Activated CD8-positive, alpha-beta memory T cell treated with anti-CD3 and anti-CD28 coated beads for 48 hours (primary cell): ENCODE measurements at regions not wholly inside any gene's neighbourhood (a gene's known extent, or its start where the extent isn't known, plus 50 kb on each side); places are given as distances from the start of the nearest gene placed in this dataset.

ENCODE experiments used
- DNase-seq, 3 experiments: peaks; one replicate each; pipeline ENCODE4 v3.0.0-alpha.2; 2020; ENCODE audit warnings: low read depth in 2 of 3, low spot score in 2 of 3

DNA sequence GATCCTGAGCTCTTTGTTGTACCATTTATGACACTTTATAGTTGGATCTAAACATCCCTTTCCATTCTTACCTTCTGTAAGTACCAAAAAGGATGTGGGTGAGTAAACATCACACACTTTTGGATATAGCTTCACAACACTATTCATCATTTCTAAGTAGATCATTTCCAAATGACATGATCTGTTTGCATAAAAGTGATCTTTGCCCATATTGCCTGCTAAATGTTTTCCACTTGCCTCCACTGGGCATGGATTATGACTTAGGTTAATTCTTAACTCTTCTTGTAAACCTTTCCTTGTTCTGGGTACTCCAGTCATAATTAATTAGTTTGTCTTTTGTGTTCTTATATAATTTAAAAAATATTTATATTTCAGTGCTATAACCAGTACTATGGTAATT lies 244.9 kb upstream of the AGA start:
- DNase-seq, result no peak

DNA sequence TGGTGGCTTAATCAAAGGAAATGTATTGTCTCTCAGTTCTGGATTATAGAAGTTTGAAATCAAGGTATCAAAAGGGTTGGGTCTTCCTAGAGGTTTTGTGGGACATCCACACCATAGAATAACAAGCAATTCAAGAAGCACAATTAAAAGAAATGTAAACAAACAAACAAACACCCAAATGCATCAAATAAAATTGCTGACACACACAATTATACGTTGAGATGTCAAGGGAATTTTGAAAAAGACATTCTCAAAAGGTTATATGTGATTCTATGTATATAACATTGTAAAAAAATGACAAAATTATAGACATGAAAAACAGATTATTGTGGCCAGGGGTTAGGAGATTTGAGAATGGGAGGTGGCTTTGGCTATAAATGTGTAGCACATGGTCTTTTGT lies 250.7 kb upstream of the AGA start:
- DNase-seq, result no peak

- no peak for DNase-seq
Measured at GRCh38 chr4:177696438-177696966, 254.3 kb upstream of the AGA start.

- DNase-seq, result no peak
Measured at GRCh38 chr4:177699365-177700213, 257.4 kb upstream of the AGA start.

DNA sequence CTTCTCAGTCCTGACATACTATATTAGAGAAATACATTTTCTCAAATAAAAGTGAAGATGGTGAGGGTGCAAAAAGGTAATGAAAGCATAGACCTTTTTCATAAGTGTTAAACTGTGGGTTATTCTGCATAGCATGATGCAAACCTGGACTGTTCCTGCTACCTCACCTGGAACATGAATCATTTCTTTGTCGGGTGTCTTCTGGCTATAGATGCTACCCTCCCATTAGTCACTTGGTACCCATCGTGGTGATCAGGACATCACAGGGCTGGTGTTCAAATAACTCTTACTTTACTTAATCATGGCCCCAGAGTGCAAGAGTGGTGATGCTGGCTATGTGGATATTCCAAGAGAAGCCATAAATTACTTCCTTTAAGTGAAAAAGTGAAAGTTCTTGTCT lies 264.7 kb upstream of the AGA start:
- DNase-seq, result no peak

DNA sequence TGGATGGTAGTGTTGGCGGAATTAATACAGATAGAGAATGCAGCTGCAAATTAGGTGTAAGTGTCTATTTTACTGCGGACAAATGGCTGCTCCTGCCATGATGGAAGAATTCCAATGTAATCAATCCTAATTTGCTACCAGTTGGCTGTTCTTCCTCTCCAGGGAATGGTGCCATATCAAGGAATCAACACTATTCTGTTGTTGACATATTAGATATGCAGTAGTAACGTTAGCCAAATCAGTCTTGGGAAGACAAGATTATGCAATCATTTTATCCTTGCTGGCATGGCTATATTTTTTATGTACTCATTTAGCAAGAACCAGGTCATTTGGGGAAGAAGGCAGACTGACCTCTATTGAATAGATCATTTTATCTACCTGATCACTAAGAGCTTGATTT lies 271.2 kb upstream of the AGA start:
- DNase-seq, result no peak

DNA sequence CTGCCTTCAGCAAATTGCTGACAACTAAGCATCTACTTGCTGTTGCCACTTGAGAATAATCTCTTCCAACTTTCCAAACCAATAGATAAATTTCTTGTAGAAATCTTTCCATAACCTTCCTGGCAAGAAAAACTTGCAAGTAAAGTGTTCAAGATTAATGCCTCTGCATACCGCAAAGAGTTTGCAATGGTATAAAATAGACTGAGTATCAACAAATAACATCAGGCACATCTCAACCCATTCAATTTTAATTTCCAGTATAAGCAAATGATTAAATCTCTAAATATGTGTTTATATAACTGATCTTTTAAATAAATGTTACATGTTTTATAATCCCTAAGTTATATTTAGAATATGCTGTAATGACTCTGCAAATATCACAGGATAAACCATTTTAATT lies 275.2 kb upstream of the AGA start:
- DNase-seq, result no peak

GRCh38 chr4:177718514-177718913 lies 276.3 kb upstream of the AGA start:
- DNase-seq, result no peak

DNA sequence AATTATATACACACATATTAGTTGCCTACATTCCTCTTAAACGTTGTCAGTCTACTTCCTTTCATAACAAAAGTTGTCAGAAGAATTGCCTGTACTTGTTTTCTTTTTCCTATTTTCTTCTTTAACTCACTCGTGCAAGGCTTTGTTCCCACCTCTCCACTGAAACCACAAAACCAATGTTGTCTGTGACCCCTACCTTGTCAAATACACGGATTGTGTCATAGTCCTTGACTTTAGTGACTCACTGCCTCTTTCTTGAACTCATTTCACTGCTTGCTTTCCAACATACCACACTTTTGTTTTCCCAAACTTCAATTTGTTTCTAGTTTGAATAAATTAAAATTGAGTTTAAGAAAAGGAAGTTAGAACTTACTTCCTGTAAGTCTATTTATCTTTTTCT lies 283.9 kb upstream of the AGA start:
- no peak for DNase-seq

GRCh38 chr4:177728361-177729152 lies 286.3 kb upstream of the AGA start:
- DNase-seq, result no peak

DNA sequence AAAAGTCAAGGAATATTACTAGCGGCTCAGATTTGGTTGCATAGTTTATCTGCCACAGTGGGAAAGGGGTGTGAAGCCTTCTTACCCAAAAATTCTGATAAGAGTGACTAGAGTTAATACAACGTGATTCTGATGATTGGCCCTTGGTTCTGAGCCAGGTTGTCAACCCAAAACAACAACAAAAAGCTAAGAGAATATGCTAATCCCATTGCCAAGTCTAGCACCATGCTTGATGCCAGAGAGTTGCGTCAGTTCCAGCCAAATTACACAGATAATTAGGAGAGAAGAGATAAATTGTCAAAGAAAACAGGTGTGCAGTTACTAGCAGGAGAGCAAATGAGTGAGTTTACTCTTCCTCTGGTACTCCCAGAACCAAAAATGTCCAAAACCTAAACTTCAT lies 287.4 kb upstream of the AGA start:
- no peak for DNase-seq

DNA sequence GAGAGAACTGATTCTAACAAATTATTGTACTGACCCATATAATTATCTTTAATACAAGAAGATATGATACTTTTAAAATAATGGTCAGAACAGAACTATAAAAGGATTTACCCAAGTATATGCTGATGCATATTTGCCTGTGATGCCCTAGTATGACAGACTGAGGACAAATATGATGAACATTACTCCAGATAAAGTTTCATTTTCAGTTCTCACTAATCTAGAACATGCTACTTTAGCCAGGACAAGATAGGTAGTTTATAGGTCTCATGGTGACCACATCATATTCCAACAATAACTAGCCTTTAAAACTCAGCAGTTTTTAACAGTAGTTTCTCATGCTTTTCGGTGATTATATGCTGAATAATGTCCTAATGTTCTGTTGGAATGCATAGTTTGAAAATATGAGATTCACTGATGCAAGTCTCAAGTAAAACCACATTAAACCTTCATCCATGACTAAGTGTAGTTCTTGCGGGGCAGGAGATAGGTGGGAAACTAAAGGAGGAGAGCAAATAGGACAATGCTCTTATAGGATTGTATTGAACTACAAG lies 295.2 kb upstream of the AGA start:
- no peak for DNase-seq

- DNase-seq, result no peak
Measured at GRCh38 chr4:177740563-177740962, 298.3 kb upstream of the AGA start.

- DNase-seq, result no peak
Measured at GRCh38 chr4:177759729-177760128, 317.5 kb upstream of the AGA start.

- no peak for DNase-seq
Measured at GRCh38 chr4:177761692-177762091, 319.5 kb upstream of the AGA start.

- no peak for DNase-seq
Measured at GRCh38 chr4:177769155-177769554, 326.9 kb upstream of the AGA start.

GRCh38 chr4:177770776-177771175 lies 328.5 kb upstream of the AGA start:
- no peak for DNase-seq

GRCh38 chr4:177771645-177772044 lies 329.4 kb upstream of the AGA start:
- DNase-seq, result no peak

DNA sequence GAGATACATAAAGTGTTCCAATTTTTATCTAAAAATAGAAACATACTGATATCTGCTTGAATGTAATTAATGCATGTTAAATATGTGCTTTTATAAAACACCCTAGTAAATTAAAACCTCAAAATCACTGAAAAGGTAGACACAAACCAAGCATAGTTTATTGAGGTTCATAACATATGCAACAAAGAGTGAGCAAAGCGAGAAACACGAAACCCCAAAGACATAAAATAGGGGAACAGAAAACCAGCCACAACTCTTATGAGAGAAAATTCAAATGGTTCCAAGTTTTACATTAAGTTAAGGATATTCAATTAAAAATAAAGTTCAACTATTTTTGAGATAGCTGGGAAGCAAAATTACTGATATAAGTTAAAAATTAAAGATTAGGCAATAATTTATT lies 336.4 kb upstream of the AGA start:
- no peak for DNase-seq

DNA sequence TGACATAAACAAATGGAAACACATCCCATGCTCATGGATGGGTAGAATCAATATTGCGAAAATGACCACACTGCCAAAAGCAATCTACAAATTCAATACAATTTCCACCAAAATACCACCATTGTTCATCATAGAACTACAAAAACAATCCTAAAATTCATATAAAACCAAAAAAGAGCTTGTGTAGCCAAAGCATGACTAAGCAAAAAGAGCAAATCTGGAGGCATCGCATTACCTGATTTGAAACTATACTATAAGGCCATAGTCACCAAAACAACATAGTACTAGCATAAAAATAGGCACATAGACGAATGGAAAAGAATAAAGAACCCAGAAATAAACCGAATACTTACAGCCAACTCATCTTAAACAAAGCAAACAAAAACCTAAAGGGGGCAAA lies 342.8 kb upstream of the AGA start:
- DNase-seq, result no peak

DNA sequence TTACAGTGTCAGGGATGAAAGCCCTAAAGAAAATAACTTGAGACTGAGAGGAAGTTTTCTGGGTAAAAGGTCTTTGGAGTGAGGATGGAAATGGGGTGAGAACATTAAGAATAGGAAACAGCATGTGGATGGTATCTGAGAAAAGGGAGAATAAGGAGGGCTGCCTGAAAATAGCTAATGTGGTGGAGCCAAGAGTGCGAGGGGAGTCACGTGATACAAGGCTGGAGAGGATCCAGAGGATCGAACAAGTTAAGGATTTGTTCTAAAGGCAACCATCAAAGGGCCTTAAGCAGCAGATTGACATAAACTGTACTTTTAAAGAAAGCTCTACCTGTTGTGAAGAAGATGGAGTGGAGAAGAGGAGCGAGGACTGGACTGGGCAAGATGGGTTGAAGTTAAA lies 347.4 kb upstream of the AGA start:
- no peak for DNase-seq

- no peak for DNase-seq
Measured at GRCh38 chr4:177791188-177791587, 349.0 kb upstream of the AGA start.
